ENCODE measurements at regions not wholly inside any gene's neighbourhood (a gene's known extent, or its start where the extent isn't known, plus 50 kb on each side); places are given as distances from the start of the nearest gene placed in this dataset.

DNA sequence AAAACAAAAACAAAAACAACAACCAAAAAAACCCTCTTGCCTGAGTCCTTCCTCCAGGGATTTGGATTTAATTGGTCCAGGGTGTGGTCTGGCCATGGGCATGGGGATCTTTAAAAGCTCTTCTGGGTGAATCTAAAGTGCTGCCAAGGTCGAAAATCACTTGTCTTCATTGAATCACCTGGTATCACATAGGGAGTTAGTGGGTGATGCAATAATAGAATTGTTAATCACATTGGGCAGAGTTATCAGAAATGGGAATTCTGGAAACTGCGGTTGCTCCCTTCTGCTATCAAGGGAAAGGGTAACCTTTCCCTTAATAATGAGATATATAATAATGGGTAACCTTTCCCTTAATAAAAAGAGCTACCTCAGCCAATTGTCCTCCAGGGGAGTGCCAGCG is 267.9 kb upstream of the KLF3 start:
- H2BK15ac ChIP-seq (ENCODE audit: low read depth, low read length), result no peak overlapping the region
- TF ChIP-seq RFX5 (IDR thresholded peaks at IDR 0.05; ENCODE audit: low read depth, low read length) (no peak), CEBPB (IDR thresholded peaks at IDR 0.05; ENCODE audit: low read depth, low read length) (peak; percentile 50)
- dilution Hi-C loops (cut with HindIII; ENCODE audit: low sequenced_read_pairs, unreplicated experiment) (no loop called here), in situ Hi-C loops (cut with MboI; ENCODE audit: low sequenced_read_pairs) (loop anchor here (25.0 kb wide), 1 partner anchor 91 kb away; no protein-coding TSS in a partner anchor), intact Hi-C loops (cut with micrococcal nuclease) (no loop called here)
- H2AK9ac ChIP-seq (replicated peaks; ENCODE audit: low read depth, low read length, poor library complexity), result no peak overlapping the region
- H3K14ac ChIP-seq (replicated peaks; ENCODE audit: low read depth, low read length), result no peak overlapping the region
- ChIA-PET CTCF (no interaction called here), POLR2A (ENCODE audit: unreplicated experiment) (no interaction called here)
- H3K18ac ChIP-seq (ENCODE audit: low read depth, low read length), result no peak overlapping the region
- no peak overlapping the region for H3K56ac ChIP-seq (ENCODE audit: extremely low read depth, insufficient read depth, low read length)
- no peak overlapping the region for H3K27ac ChIP-seq (ENCODE audit: insufficient read depth, low read length)
- H3K9ac ChIP-seq (ENCODE audit: low read depth, low read length), result no peak overlapping the region
- H3K4ac ChIP-seq (ENCODE audit: low read depth, low read length), result no peak overlapping the region
- no peak overlapping the region for H2AK5ac ChIP-seq (ENCODE audit: low read depth, low read length)
- H3K4me2 ChIP-seq (ENCODE audit: low read depth, low read length), result no peak overlapping the region
- DNase-seq (no peak), ATAC-seq (ENCODE audit: low read depth) (no peak)
- no peak overlapping the region for H4K91ac ChIP-seq (ENCODE audit: insufficient read depth, low read depth, low read length)
- no peak overlapping the region for H4K5ac ChIP-seq (ENCODE audit: low read depth, low read length)
- H3K27me3 ChIP-seq (ENCODE audit: control insufficient read depth, insufficient read depth, low read length), result peaks cover 3% of the 10 kb centered on the region
- no peaks in the 10 kb centered on the region for H3K9me1 ChIP-seq (ENCODE audit: insufficient read depth, low read length)
- H4K8ac ChIP-seq (ENCODE audit: low read depth in 2 of 2, low read length in 2 of 2), result no peak overlapping the region
- H2BK120ac ChIP-seq (ENCODE audit: low read depth, low read length), result no peak overlapping the region
- H2BK5ac ChIP-seq (ENCODE audit: low read depth, low read length, poor library complexity, severe bottlenecking), result no peak overlapping the region
- no peak overlapping the region for H2AFZ ChIP-seq (replicated peaks; ENCODE audit: low read length, poor library complexity)
- no peak overlapping the region for H2BK20ac ChIP-seq (ENCODE audit: low read depth, low read length)
- no peaks in the 10 kb centered on the region for H3K79me1 ChIP-seq (ENCODE audit: low read depth in 1 of 2, low read length in 2 of 2)
- no peak overlapping the region for H3K4me3 ChIP-seq (ENCODE audit: insufficient read depth, low read depth, low read length)
- H4K20me1 ChIP-seq (ENCODE audit: insufficient read depth, low read length), result no peaks in the 10 kb centered on the region
- H3K4me1 ChIP-seq (ENCODE audit: control insufficient read depth, insufficient read depth, low read length), result no peaks in the 10 kb centered on the region
- no peaks in the 10 kb centered on the region for H3K36me3 ChIP-seq (ENCODE audit: control insufficient read depth, insufficient read depth, low read length)
- WGBS, 2 experiments (ENCODE audit: extremely low coverage in 2 of 2, insufficient read length in 1 of 2), result no CpG with 5 or more reads among the region's 3 CpGs
- H3K23ac ChIP-seq (ENCODE audit: low read depth, low read length), result no peak overlapping the region
- no TSS peak for BruUV-seq (replicated peaks)
- H3K9me3 ChIP-seq (ENCODE audit: control insufficient read depth, insufficient read depth, low read length), result peaks cover 3% of the 10 kb centered on the region

Data from IMR-90 (cell line).